Natural killer cell (primary cell): ENCODE measurements at regions not wholly inside any gene's neighbourhood (a gene's known extent, or its start where the extent isn't known, plus 50 kb on each side); places are given as distances from the start of the nearest gene placed in this dataset.

Source experiments
- ATAC-seq, 3 donors: fragments of 150-1000 bp in 2 of 3; fragments of 200-7000 bp in 1 of 3; cut with Tn5 transposase; 1 replicate in 1 of 3; 2 replicates in 2 of 3; pipeline ENCODE4 v1.10.0; 2021; ENCODE audit warnings: mild to moderate bottlenecking in 2 of 3, moderate library complexity in 2 of 3
- DNase-seq, 2 donors: peaks; one replicate each; pipeline versions ENCODE4 v3.0.0 to v3.0.0-alpha.2; 2013 to 2021; ENCODE audit warnings: mixed read lengths in 1 of 2
- H3K27ac ChIP-seq: one replicate; pipeline ENCODE4 v1.5.1; 2013; ENCODE audit warnings: mild to moderate bottlenecking, low read length
- H3K27me3 ChIP-seq: one replicate; pipeline ENCODE4 v1.6.1; 2013; ENCODE audit warnings: low read length; ENCODE audit not compliant: control insufficient read depth, insufficient read depth
- H3K36me3 ChIP-seq: one replicate; pipeline ENCODE4 v1.6.1; 2013; ENCODE audit warnings: low read length; ENCODE audit not compliant: control insufficient read depth, insufficient read depth
- H3K4me1 ChIP-seq: one replicate; pipeline ENCODE4 v1.6.1; 2013; ENCODE audit warnings: low read length; ENCODE audit not compliant: control insufficient read depth, insufficient read depth
- H3K4me3 ChIP-seq: one replicate; pipeline ENCODE4 v1.5.1; 2013; ENCODE audit warnings: low read length
- H3K9me3 ChIP-seq: one replicate; pipeline ENCODE4 v1.6.1; 2013; ENCODE audit warnings: low read length; ENCODE audit not compliant: control insufficient read depth, insufficient read depth
- H3K27ac Mint-ChIP-seq, 2 donors: one replicate each; pipeline ENCODE4 v1.8.0; 2022; ENCODE audit warnings: mild to moderate bottlenecking in 2 of 2, mixed read lengths in 2 of 2, moderate library complexity in 1 of 2
- H3K27me3 Mint-ChIP-seq, 2 donors: one replicate each; pipeline ENCODE4 v1.8.0; 2022; ENCODE audit warnings: low read depth in 2 of 2, mixed read lengths in 2 of 2
- H3K36me3 Mint-ChIP-seq: one replicate; pipeline ENCODE4 v1.8.0; 2022; ENCODE audit warnings: mixed read lengths
- H3K4me1 Mint-ChIP-seq, 2 donors: one replicate each; pipeline ENCODE4 v1.8.0; 2022; ENCODE audit warnings: mixed read lengths in 2 of 2
- H3K4me3 Mint-ChIP-seq: one replicate; pipeline ENCODE4 v1.8.0; 2022; ENCODE audit warnings: mild to moderate bottlenecking, moderate library complexity, mixed read lengths
- H3K9me3 Mint-ChIP-seq, 2 donors: one replicate each; pipeline ENCODE4 v1.8.0; 2022; ENCODE audit warnings: mixed read lengths in 2 of 2
- WGBS: methylation state at CpG from one replicate; pipeline ENCODE4 v1.1.7; 2013; ENCODE audit warnings: missing lambda C conversion rate; ENCODE audit not compliant: insufficient coverage; 5-methylcytosine and 5-hydroxymethylcytosine counted together
- intact Hi-C: fragments of 100-400 bp; cut with micrococcal nuclease; formaldehyde crosslinking; loops from one replicate; pipeline ENCODE4 v1.14.2; 2022
- TF ChIP-seq, protein P1 (sequence below): fragments of 200-600 bp; IDR thresholded peaks from one replicate; pipeline ENCODE4 v1.8.0; 2022; ENCODE audit warnings: antibody characterized with exemption

DNA sequence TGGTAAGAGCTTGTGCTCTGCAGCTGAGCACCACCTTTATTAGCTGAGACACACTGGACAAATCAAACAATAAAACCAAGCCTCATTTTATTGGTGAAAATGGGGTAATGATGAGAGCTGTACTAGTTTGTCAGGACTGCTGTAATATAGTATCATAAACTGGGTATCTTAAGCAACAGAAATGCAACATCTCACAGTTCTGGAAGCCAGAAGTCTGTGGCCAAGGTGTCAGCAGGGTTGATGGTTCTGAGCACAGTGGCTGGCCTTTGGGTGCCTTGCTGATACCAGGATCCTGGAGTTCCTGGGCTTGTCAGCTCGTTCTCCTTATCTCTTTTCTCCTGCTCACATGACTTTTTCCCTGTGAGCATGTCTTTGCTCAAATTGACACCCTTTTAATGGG is 513.1 kb downstream of the IRX1 start:
- intact Hi-C loops, result no loop called here
- Histone ChIP-seq H3K27ac (no peak overlapping the region), H3K9me3 (no peaks in the 10 kb centered on the region), H3K27me3 (no peaks in the 10 kb centered on the region), H3K4me1 (peaks cover 3% of the 10 kb centered on the region), H3K36me3 (no peaks in the 10 kb centered on the region), H3K4me3 (no peak overlapping the region)
- Mint-ChIP-seq H3K4me3 (no peak overlapping the region), H3K36me3 (no peaks in the 10 kb centered on the region), H3K4me1 (peaks cover 15 to 28% of the 10 kb centered on the region in 2 donors), H3K27me3 (peaks cover 0 to 5% of the 10 kb centered on the region in 2 donors), H3K27ac (peak overlapping the region in 1 of 2 donors; percentile 37), H3K9me3 (peaks cover 0 to 2% of the 10 kb centered on the region in 2 donors)
- DNase-seq (no peak), ATAC-seq (peak in 1 of 3 donors; percentile 87)
- WGBS, result 30% methylated on average over 1 of the region's 1 CpG
- TF ChIP-seq, protein P1, sequence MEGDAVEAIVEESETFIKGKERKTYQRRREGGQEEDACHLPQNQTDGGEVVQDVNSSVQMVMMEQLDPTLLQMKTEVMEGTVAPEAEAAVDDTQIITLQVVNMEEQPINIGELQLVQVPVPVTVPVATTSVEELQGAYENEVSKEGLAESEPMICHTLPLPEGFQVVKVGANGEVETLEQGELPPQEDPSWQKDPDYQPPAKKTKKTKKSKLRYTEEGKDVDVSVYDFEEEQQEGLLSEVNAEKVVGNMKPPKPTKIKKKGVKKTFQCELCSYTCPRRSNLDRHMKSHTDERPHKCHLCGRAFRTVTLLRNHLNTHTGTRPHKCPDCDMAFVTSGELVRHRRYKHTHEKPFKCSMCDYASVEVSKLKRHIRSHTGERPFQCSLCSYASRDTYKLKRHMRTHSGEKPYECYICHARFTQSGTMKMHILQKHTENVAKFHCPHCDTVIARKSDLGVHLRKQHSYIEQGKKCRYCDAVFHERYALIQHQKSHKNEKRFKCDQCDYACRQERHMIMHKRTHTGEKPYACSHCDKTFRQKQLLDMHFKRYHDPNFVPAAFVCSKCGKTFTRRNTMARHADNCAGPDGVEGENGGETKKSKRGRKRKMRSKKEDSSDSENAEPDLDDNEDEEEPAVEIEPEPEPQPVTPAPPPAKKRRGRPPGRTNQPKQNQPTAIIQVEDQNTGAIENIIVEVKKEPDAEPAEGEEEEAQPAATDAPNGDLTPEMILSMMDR, result no peak

DNA sequence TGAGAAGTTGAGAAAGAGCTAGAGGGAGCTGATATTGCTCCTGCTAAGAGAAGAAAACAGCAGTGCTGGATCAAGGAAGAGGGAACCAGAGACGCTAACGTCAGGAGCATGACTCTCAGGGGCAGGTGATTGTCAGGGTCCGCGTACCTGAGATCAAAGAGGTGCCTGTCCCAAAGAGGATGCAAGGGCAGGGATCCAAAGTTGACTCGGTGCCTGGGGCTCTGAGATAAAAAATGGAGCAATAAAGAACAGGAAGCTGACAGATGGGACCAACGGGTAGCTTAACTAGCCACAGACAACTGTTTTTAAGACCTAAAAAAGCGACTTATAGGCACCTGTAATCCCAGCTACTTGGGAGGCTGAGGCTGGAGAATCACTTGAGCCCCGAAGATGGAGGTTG is 517.8 kb downstream of the IRX1 start:
- TF ChIP-seq, protein P1, result no peak
- Mint-ChIP-seq H3K4me3 (no peak overlapping the region), H3K36me3 (no peaks in the 10 kb centered on the region), H3K27ac (no peak overlapping the region), H3K27me3 (peaks cover 0 to 7% of the 10 kb centered on the region in 2 donors), H3K9me3 (peaks cover 0 to 2% of the 10 kb centered on the region in 2 donors), H3K4me1 (peaks cover 2 to 8% of the 10 kb centered on the region in 2 donors)
- intact Hi-C loops, result no loop called here
- H3K9me3 ChIP-seq, result no peaks in the 10 kb centered on the region
- H3K27ac ChIP-seq, result no peak overlapping the region
- no peaks in the 10 kb centered on the region for H3K36me3 ChIP-seq
- ATAC-seq, result no peak
- H3K27me3 ChIP-seq, result no peaks in the 10 kb centered on the region
- no peak for DNase-seq
- WGBS, result 48% methylated on average over 8 of the region's 8 CpGs
- no peaks in the 10 kb centered on the region for H3K4me1 ChIP-seq
- no peak overlapping the region for H3K4me3 ChIP-seq

DNA sequence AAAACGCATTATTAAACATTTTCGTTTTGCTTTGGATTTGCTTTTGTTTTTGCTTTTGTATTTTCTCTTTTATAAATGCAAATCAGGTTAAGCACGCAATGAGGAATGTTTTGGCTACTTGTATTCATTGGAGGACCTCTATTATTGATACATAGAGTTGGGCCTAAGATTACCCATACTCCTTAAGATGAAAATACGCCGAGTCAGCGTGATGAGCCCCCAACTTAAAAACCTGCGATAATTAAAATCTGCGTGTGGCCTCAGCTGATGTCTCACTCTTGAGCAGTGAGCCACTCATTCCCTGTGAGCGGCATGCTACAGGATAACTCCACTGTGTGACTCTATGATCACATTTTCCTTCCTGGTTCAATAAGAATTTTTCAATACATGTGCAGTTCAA is 518.3 kb downstream of the IRX1 start:
- Mint-ChIP-seq H3K27ac (no peak overlapping the region), H3K36me3 (no peaks in the 10 kb centered on the region), H3K4me1 (peaks cover 0 to 3% of the 10 kb centered on the region in 2 donors), H3K27me3 (peaks cover 0 to 7% of the 10 kb centered on the region in 2 donors), H3K9me3 (peaks cover 0 to 2% of the 10 kb centered on the region in 2 donors), H3K4me3 (no peak overlapping the region)
- TF ChIP-seq, protein P1, result no peak
- no peaks in the 10 kb centered on the region for H3K9me3 ChIP-seq
- H3K27me3 ChIP-seq, result no peaks in the 10 kb centered on the region
- DNase-seq (no peak), ATAC-seq (no peak)
- H3K4me1 ChIP-seq, result no peaks in the 10 kb centered on the region
- 96% methylated on average over 7 of the region's 9 CpGs for WGBS
- intact Hi-C loops, result no loop called here
- no peak overlapping the region for H3K4me3 ChIP-seq
- H3K36me3 ChIP-seq, result no peaks in the 10 kb centered on the region
- H3K27ac ChIP-seq, result no peak overlapping the region

DNA sequence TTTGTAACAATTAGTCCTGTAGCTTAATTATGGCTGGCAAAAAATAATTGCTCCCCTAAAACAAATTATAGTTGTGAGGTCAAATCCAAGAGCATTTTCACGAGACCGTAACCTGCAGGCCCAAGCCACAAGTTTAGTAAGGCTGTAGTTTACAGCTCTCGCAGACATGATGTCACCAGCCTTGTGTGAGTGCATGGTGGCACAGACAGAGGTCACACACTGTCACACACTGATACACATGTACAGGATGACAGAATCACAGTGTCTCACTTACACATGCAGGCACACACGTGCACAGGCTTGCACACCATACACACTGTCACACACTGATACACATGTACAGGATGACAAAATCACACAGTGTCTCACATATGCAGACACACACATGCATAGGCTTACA is 518.8 kb downstream of the IRX1 start:
- no peak overlapping the region for H3K27ac ChIP-seq
- DNase-seq (no peak), ATAC-seq (peak in 1 of 3 donors; percentile 35)
- intact Hi-C loops, result no loop called here
- no peak overlapping the region for H3K4me3 ChIP-seq
- H3K27ac Mint-ChIP-seq, result no peak overlapping the region
- no peaks in the 10 kb centered on the region for H3K36me3 ChIP-seq
- no peaks in the 10 kb centered on the region for H3K9me3 ChIP-seq
- H3K4me1 ChIP-seq, result no peaks in the 10 kb centered on the region
- H3K4me1 Mint-ChIP-seq, result no peaks in the 10 kb centered on the region
- H3K27me3 Mint-ChIP-seq, result peaks cover 0 to 7% of the 10 kb centered on the region in 2 donors
- H3K36me3 Mint-ChIP-seq, result no peaks in the 10 kb centered on the region
- H3K27me3 ChIP-seq, result no peaks in the 10 kb centered on the region
- no peak overlapping the region for H3K4me3 Mint-ChIP-seq
- H3K9me3 Mint-ChIP-seq, result peaks cover 0 to 2% of the 10 kb centered on the region in 2 donors
- 87% methylated on average over 4 of the region's 4 CpGs for WGBS
- TF ChIP-seq, protein P1, result no peak
